Panc1 (cell line): ENCODE measurements at regions not wholly inside any gene's neighbourhood (a gene's known extent, or its start where the extent isn't known, plus 50 kb on each side); places are given as distances from the start of the nearest gene placed in this dataset.

Experiments
- ATAC-seq: fragments of 200-7000 bp; cut with Tn5 transposase; 2 replicates; pipeline ENCODE4 v1.9.1; 2020; ENCODE audit warnings: mild to moderate bottlenecking, moderate library complexity
- BruUV-seq: library from RNA; stranded (reverse); fragments of 400-500 nt; replicated peaks from 2 replicates; lab custom pipeline; 2021; lab: Mats Ljungman, UMichigan
- CTCF ChIA-PET: fragments of 300-600 bp; sonication (Branson Sonifier 250); formaldehyde crosslinking; loops from one replicate; lab custom pipeline; 2022; ENCODE audit warnings: antibody characterized with exemption; lab: Charles Lee
- POLR2A ChIA-PET: fragments of 300-600 bp; sonication (Branson Sonifier 250); formaldehyde crosslinking; loops from one replicate; lab custom pipeline; 2022; ENCODE audit warnings: antibody characterized with exemption; lab: Charles Lee
- DNase-seq: peaks from one replicate; pipeline ENCODE4 v3.0.0-alpha.2; 2010; ENCODE audit warnings: low read depth, low spot score
- H3K27ac ChIP-seq: 2 replicates; pipeline ENCODE4 v1.5.1; 2011; ENCODE audit warnings: mild to moderate bottlenecking, low read length, inconsistent platforms
- H3K27me3 ChIP-seq: fragments of 200-500 bp; sonication (Bioruptor generic); 2 replicates; pipeline ENCODE4 v1.6.0; 2014; ENCODE audit warnings: low read length, inconsistent platforms; ENCODE audit not compliant: control insufficient read depth, insufficient read depth
- H3K36me3 ChIP-seq: fragments of 200-500 bp; sonication (Bioruptor generic); 2 replicates; pipeline ENCODE4 v1.5.1; 2014; ENCODE audit warnings: inconsistent platforms, mild to moderate bottlenecking, low read length, moderate library complexity; ENCODE audit not compliant: control insufficient read depth, insufficient read depth
- H3K4me1 ChIP-seq: 2 replicates; pipeline ENCODE4 v1.5.1; 2011; ENCODE audit warnings: inconsistent platforms, mild to moderate bottlenecking, low read length, moderate library complexity; ENCODE audit not compliant: control insufficient read depth, insufficient read depth
- H3K4me3 ChIP-seq, 2 experiments: 2 replicates each; pipeline ENCODE4 v1.5.1; 2011 to 2012; ENCODE audit warnings: low read depth in 2 of 2, low read length in 2 of 2, mild to moderate bottlenecking in 2 of 2, inconsistent platforms in 1 of 2, moderate library complexity in 1 of 2
- H3K9me3 ChIP-seq: fragments of 200-500 bp; sonication (Bioruptor generic); 2 replicates; pipeline ENCODE4 v1.5.1; 2014; ENCODE audit warnings: low read depth, mild to moderate bottlenecking, inconsistent platforms, low read length, moderate library complexity; ENCODE audit not compliant: control insufficient read depth, insufficient read depth
- POLR2AphosphoS5 ChIP-seq: IDR thresholded peaks from 2 replicates; pipeline ENCODE4 v1.6.1; 2012; ENCODE audit warnings: mild to moderate bottlenecking, low read depth, low read length, moderate library complexity
- SIN3A ChIP-seq: IDR thresholded peaks from 2 replicates; pipeline ENCODE4 v1.6.1; 2012; ENCODE audit warnings: low read depth, mild to moderate bottlenecking, low read length, moderate library complexity, borderline replicate concordance; ENCODE audit not compliant: insufficient read depth
- TCF7L2 ChIP-seq: IDR thresholded peaks from 2 replicates; pipeline ENCODE4 v1.6.1; 2011; ENCODE audit warnings: mild to moderate bottlenecking, low read depth, low read length, inconsistent platforms
- in situ Hi-C: cut with HindIII; loops from 2 replicates; pipeline ENCODE4 v1.10.0; 2016; ENCODE audit warnings: low sequenced_read_pairs, low pct_unique_long_range_greater_than_20kb
- intact Hi-C: fragments of 100-400 bp; cut with micrococcal nuclease; formaldehyde crosslinking; loops from one replicate; pipeline ENCODE4 v1.10.0; 2022; ENCODE audit not compliant: unreplicated experiment
- TF ChIP-seq, protein P1 (sequence below): fragments of 450-650 bp; IDR thresholded peaks from 2 replicates; pipeline ENCODE4 v1.5.1; 2017; ENCODE audit warnings: mild to moderate bottlenecking
- TF ChIP-seq, protein P2 (sequence below), 2 experiments: IDR thresholded peaks; 2 replicates each; pipeline ENCODE4 v1.6.1; 2011 to 2012; ENCODE audit warnings: low read depth in 2 of 2, control low read depth in 1 of 2, low read length in 1 of 2, mild to moderate bottlenecking in 1 of 2, moderate library complexity in 1 of 2; ENCODE audit not compliant: insufficient read depth in 1 of 2

DNA sequence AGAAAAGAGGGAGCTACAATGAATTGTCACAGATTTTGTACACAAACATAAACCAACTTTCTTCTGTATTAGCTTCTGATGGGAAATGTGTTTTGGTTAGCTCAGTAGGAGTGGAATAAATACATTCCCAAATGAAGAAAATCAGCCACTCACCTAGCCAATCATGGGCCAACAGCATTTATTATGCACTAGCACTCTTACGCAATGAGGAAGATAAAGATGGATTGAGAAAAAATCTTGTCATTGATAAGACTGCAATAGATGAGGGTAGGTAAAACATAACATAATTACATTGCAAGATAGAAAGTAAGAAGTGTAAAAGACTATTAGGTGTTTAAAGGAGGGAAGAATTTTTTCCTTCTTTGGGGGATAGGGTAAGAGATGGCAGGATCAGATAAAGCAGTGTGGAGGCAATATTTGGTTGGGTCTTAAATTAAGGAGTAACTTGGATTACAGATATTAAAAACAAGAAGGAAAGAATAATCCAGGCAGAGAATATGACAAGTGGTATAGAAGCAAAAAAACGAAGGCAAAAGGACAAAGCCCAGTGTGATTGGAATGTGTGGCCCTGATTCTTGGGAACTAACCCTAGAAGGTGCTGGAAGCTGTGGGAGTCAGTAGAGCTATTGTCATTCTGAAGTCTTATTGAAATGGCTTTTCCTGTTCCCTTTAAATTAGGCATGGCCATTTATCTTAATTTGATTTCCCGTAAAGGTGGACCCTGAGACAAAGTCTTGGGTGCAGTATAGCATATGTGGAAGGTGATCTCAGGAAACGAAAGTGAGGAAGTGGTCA lies 208.4 kb upstream of the MEX3C start:
- BruUV-seq = no TSS peak
- CTCF ChIA-PET = no interaction called here

DNA sequence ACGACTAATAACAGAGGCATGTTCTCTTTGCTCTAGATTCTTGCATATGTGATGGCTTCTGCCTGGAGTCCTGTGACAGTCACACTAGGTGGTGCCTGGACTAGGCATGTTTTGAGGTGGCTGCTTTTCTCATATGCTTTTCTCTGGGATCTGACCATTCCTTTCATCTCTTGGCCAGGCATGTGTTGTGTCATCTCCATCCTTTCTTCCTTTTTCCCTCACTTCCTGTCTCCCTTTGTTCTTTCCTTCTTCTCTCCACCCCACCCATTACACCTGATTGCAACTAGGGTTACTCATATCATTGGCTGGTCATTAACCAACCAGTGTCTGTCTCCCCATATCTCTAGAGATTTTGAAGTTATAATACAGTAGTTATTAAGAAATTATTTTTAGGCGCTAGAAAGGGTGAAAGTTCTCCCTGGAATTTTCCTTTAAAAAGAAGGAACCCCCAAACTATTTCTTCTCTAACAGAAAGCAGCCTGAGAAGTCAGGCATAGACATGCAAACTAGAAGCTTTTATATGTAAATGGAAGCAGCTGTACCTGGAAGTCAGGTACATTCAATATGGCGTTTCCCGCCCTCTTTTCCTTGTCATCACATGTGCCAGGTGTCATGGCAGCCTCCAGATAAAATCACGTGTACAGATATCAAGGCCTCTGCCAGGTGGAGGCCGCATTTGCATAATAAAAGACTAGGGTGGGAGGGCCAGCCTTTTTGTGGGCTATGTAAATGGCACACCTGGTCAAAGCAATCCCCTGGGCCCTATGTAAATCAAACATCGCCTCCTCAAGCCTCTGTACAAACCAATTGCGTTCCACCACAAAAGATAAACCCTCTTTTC lies 220.4 kb upstream of the MEX3C start:
- Histone ChIP-seq H3K36me3 (no peaks in the 10 kb centered on the region), H3K4me1 (no peaks in the 10 kb centered on the region), H3K9me3 (no peaks in the 10 kb centered on the region), H3K4me3 (no peak overlapping the region), H3K27me3 (no peaks in the 10 kb centered on the region), H3K27ac (no peak overlapping the region)
- ATAC-seq = no peak
- ChIA-PET CTCF (no interaction called here), POLR2A (no interaction called here)
- intact Hi-C loops = no loop called here
- DNase-seq = no peak
- TF ChIP-seq TCF7L2 (no peak), POLR2AphosphoS5 (no peak), SIN3A (no peak)
- TF ChIP-seq, protein P1, sequence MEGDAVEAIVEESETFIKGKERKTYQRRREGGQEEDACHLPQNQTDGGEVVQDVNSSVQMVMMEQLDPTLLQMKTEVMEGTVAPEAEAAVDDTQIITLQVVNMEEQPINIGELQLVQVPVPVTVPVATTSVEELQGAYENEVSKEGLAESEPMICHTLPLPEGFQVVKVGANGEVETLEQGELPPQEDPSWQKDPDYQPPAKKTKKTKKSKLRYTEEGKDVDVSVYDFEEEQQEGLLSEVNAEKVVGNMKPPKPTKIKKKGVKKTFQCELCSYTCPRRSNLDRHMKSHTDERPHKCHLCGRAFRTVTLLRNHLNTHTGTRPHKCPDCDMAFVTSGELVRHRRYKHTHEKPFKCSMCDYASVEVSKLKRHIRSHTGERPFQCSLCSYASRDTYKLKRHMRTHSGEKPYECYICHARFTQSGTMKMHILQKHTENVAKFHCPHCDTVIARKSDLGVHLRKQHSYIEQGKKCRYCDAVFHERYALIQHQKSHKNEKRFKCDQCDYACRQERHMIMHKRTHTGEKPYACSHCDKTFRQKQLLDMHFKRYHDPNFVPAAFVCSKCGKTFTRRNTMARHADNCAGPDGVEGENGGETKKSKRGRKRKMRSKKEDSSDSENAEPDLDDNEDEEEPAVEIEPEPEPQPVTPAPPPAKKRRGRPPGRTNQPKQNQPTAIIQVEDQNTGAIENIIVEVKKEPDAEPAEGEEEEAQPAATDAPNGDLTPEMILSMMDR = no peak
- TF ChIP-seq, protein P2, sequence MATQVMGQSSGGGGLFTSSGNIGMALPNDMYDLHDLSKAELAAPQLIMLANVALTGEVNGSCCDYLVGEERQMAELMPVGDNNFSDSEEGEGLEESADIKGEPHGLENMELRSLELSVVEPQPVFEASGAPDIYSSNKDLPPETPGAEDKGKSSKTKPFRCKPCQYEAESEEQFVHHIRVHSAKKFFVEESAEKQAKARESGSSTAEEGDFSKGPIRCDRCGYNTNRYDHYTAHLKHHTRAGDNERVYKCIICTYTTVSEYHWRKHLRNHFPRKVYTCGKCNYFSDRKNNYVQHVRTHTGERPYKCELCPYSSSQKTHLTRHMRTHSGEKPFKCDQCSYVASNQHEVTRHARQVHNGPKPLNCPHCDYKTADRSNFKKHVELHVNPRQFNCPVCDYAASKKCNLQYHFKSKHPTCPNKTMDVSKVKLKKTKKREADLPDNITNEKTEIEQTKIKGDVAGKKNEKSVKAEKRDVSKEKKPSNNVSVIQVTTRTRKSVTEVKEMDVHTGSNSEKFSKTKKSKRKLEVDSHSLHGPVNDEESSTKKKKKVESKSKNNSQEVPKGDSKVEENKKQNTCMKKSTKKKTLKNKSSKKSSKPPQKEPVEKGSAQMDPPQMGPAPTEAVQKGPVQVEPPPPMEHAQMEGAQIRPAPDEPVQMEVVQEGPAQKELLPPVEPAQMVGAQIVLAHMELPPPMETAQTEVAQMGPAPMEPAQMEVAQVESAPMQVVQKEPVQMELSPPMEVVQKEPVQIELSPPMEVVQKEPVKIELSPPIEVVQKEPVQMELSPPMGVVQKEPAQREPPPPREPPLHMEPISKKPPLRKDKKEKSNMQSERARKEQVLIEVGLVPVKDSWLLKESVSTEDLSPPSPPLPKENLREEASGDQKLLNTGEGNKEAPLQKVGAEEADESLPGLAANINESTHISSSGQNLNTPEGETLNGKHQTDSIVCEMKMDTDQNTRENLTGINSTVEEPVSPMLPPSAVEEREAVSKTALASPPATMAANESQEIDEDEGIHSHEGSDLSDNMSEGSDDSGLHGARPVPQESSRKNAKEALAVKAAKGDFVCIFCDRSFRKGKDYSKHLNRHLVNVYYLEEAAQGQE (IDR thresholded peaks at IDR 0.05; ENCODE audit: insufficient read depth in 1 of 2, low read depth in 2 of 2, low read length in 1 of 2) = no peak
- in situ Hi-C loops = no loop called here
- BruUV-seq = no TSS peak

More for the DNA sequence above, 208.4 kb upstream of the MEX3C start:
- Histone ChIP-seq H3K4me3 (no peak overlapping the region), H3K4me1 (no peaks in the 10 kb centered on the region), H3K27ac (no peak overlapping the region), H3K9me3 (no peaks in the 10 kb centered on the region), H3K27me3 (no peaks in the 10 kb centered on the region), H3K36me3 (no peaks in the 10 kb centered on the region)
- DNase-seq (no peak), ATAC-seq (no peak)
- intact Hi-C loops (no loop called here), in situ Hi-C loops (no loop called here)
- TF ChIP-seq POLR2AphosphoS5 = no peak
- TF ChIP-seq, protein P1 = no peak
- TF ChIP-seq, protein P2 (IDR thresholded peaks at IDR 0.05; ENCODE audit: insufficient read depth in 1 of 2, low read depth in 2 of 2, low read length in 1 of 2) = no peak
- POLR2A ChIA-PET = no interaction called here
